ENCODE measurements at regions not wholly inside any gene's neighbourhood (a gene's known extent, or its start where the extent isn't known, plus 50 kb on each side); places are given as distances from the start of the nearest gene placed in this dataset.
A peak's percentile ranks its signal among the peaks of the same experiment; 100 is the strongest.

DNA sequence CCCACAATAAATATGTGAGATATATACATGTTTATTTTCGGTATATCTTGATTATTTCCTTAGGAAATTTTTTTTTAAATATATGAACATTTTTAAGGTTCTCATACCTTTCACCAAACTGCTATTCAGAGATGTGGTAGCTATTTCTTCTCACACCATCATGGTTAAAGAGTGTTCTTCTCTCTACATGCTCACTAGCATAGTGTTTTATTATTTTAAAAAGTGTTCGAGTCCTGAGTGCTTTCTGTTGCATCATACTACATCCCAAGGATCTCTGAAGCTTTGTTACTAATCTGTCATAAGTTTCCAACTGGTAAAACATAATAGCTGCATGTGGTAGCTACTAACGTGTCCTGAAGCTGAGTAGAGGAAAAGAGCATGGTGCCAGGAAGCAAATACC, 177.4 kb upstream of the GLRA1 start:
- Histone ChIP-seq H3K4me1 (ENCODE audit: control insufficient read depth in 1 of 2, insufficient read depth in 2 of 2, low read length in 2 of 2) (no peaks in the 10 kb centered on the region), H2BK12ac (ENCODE audit: low read length) (no peak overlapping the region), H3K79me2 (ENCODE audit: control insufficient read depth, insufficient read depth, low read length, poor library complexity) (no peaks in the 10 kb centered on the region), H3K27me3 (ENCODE audit: insufficient read depth, low read length) (no peaks in the 10 kb centered on the region), H3K9ac (ENCODE audit: low read length) (peak overlapping the region; percentile 56), H3K36me3 (ENCODE audit: control insufficient read depth in 1 of 2, insufficient read depth in 2 of 2, low read length in 2 of 2) (no peaks in the 10 kb centered on the region), H3K18ac (ENCODE audit: low read length) (no peak overlapping the region), H3K4me3 (ENCODE audit: low read depth, low read length) (no peak overlapping the region), H3K9me3 (ENCODE audit: insufficient read depth, low read depth, low read length) (no peaks in the 10 kb centered on the region), H4K12ac (ENCODE audit: low read depth, low read length) (no peak overlapping the region), H3K14ac (ENCODE audit: low read length) (no peak overlapping the region), H4K91ac (ENCODE audit: low read depth, low read length) (no peak overlapping the region), H3K27ac (ENCODE audit: low read depth, low read length) (no peak overlapping the region), H3K4me2 (ENCODE audit: low read length) (no peak overlapping the region), H2AK5ac (ENCODE audit: low read length) (no peak overlapping the region), H3K79me1 (ENCODE audit: low read length) (no peaks in the 10 kb centered on the region), H2BK5ac (ENCODE audit: low read depth, low read length, poor library complexity) (no peak overlapping the region), H3K23ac (ENCODE audit: low read length) (no peak overlapping the region), H2BK120ac (ENCODE audit: insufficient read depth, low read length, poor library complexity) (no peak overlapping the region), H4K8ac (ENCODE audit: low read depth, low read length) (no peak overlapping the region), H2AFZ (ENCODE audit: insufficient read depth, low read length, poor library complexity) (no peak overlapping the region), H3K4ac (ENCODE audit: low read depth, low read length) (no peak overlapping the region)
- whole genome bisulfite sequencing (ENCODE audit: extremely low coverage, insufficient coverage, insufficient read length): no CpG with 5 or more reads among the region's 3 CpGs
- no peak for DNase-seq

DNA sequence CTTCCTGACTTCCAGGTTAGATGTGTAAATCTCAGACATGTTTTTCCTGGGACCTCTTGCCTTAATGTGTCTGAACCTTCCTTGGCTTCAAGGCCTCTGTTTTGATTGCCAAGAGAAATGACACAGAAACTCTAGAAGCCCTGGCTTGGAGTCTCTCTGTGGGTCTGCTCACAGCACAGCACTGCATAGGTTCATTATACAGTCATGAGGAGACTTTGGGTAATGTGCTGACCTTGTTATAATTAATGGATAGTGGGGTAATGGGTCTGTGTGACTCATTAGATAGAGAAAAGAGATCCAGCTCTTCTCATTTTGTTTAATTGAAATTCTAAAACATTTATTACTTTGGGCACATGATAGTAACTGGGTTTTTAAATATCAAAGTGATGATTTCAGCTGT, 175.8 kb upstream of the GLRA1 start:
- no peak overlapping the region for H3K4me3 ChIP-seq (ENCODE audit: low read depth, low read length)
- no peak overlapping the region for H2BK120ac ChIP-seq (ENCODE audit: insufficient read depth, low read length, poor library complexity)

DNA sequence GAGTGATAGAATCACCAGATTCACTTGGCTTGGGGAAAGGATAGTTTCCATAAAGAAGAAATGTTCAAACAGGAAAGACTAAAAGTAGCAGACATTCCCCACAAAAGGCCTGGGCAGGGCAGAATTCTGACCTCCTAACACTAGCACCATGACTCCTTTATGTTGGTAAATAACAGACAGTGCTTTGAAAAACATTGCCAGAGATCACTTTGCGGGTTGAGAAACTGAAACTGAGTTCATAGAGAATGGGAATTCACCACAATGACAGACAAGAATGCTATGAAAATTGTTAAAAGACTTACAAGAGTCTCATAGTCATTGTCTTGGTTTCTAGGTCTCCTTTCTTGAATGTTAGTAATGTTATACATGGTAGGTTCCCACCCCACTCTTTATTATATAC, 172.5 kb upstream of the GLRA1 start:
- Histone ChIP-seq H2AFZ (ENCODE audit: insufficient read depth, low read length, poor library complexity) (no peak overlapping the region), H3K14ac (ENCODE audit: low read length) (no peak overlapping the region), H3K36me3 (ENCODE audit: control insufficient read depth in 1 of 2, insufficient read depth in 2 of 2, low read length in 2 of 2) (no peaks in the 10 kb centered on the region), H3K4me3 (ENCODE audit: low read depth, low read length) (no peak overlapping the region), H3K79me2 (ENCODE audit: control insufficient read depth, insufficient read depth, low read length, poor library complexity) (no peaks in the 10 kb centered on the region), H3K4ac (ENCODE audit: low read depth, low read length) (no peak overlapping the region), H2AK5ac (ENCODE audit: low read length) (no peak overlapping the region), H2BK120ac (ENCODE audit: insufficient read depth, low read length, poor library complexity) (no peak overlapping the region), H3K9me3 (ENCODE audit: insufficient read depth, low read depth, low read length) (no peaks in the 10 kb centered on the region), H4K12ac (ENCODE audit: low read depth, low read length) (no peak overlapping the region), H3K27ac (ENCODE audit: low read depth, low read length) (no peak overlapping the region), H3K79me1 (ENCODE audit: low read length) (no peaks in the 10 kb centered on the region), H3K23ac (ENCODE audit: low read length) (no peak overlapping the region), H3K4me2 (ENCODE audit: low read length) (no peak overlapping the region), H3K27me3 (ENCODE audit: insufficient read depth, low read length) (no peaks in the 10 kb centered on the region), H3K9ac (ENCODE audit: low read length) (no peak overlapping the region), H4K91ac (ENCODE audit: low read depth, low read length) (no peak overlapping the region), H2BK5ac (ENCODE audit: low read depth, low read length, poor library complexity) (no peak overlapping the region), H3K18ac (ENCODE audit: low read length) (no peak overlapping the region), H4K8ac (ENCODE audit: low read depth, low read length) (no peak overlapping the region), H2BK12ac (ENCODE audit: low read length) (no peak overlapping the region), H3K4me1 (ENCODE audit: control insufficient read depth in 1 of 2, insufficient read depth in 2 of 2, low read length in 2 of 2) (no peaks in the 10 kb centered on the region)
- DNase-seq: no peak
- no CpG with 5 or more reads among the region's 1 CpG for WGBS (ENCODE audit: extremely low coverage, insufficient coverage, insufficient read length)

More for the DNA sequence above, 175.8 kb upstream of the GLRA1 start:
- H2BK5ac ChIP-seq (ENCODE audit: low read depth, low read length, poor library complexity): no peak overlapping the region
- H3K18ac ChIP-seq (ENCODE audit: low read length): no peak overlapping the region
- DNase-seq: no peak
- H3K9ac ChIP-seq (ENCODE audit: low read length): no peak overlapping the region
- no peak overlapping the region for H3K27ac ChIP-seq (ENCODE audit: low read depth, low read length)
- H3K27me3 ChIP-seq (ENCODE audit: insufficient read depth, low read length): no peaks in the 10 kb centered on the region
- no peak overlapping the region for H3K14ac ChIP-seq (ENCODE audit: low read length)
- no peak overlapping the region for H3K4ac ChIP-seq (ENCODE audit: low read depth, low read length)
- H3K4me2 ChIP-seq (ENCODE audit: low read length): no peak overlapping the region
- no peak overlapping the region for H3K23ac ChIP-seq (ENCODE audit: low read length)
- H3K79me1 ChIP-seq (ENCODE audit: low read length): no peaks in the 10 kb centered on the region
- H4K91ac ChIP-seq (ENCODE audit: low read depth, low read length): no peak overlapping the region
- no peak overlapping the region for H2BK12ac ChIP-seq (ENCODE audit: low read length)
- H2AK5ac ChIP-seq (ENCODE audit: low read length): no peak overlapping the region
- H2AFZ ChIP-seq (ENCODE audit: insufficient read depth, low read length, poor library complexity): no peak overlapping the region
- no peak overlapping the region for H4K8ac ChIP-seq (ENCODE audit: low read depth, low read length)
- no peaks in the 10 kb centered on the region for H3K4me1 ChIP-seq (ENCODE audit: control insufficient read depth in 1 of 2, insufficient read depth in 2 of 2, low read length in 2 of 2)
- H3K9me3 ChIP-seq (ENCODE audit: insufficient read depth, low read depth, low read length): no peaks in the 10 kb centered on the region
- no peak overlapping the region for H4K12ac ChIP-seq (ENCODE audit: low read depth, low read length)
- H3K79me2 ChIP-seq (ENCODE audit: control insufficient read depth, insufficient read depth, low read length, poor library complexity): no peaks in the 10 kb centered on the region
- H3K36me3 ChIP-seq (ENCODE audit: control insufficient read depth in 1 of 2, insufficient read depth in 2 of 2, low read length in 2 of 2): no peaks in the 10 kb centered on the region

DNA sequence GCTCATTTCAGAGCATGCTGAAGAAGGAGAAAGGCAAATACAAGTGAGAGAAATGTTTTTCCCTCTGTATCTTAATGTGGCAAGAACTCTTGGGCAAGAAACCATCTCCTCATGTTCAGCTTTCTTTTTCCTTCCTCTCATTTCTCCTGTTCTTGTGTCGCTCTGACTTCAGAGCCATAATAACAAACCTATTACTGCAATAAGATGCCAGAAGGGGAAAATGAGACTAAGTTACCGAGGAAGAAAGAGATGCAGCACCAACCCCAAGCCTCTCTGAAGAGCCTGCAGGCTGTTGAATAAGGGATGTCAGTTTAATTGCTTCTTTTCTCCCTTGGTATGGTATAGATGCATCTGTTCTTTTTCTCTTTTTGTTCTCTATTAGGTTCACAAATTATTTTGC, 170.1 kb upstream of the GLRA1 start:
- Histone ChIP-seq H3K14ac (ENCODE audit: low read length) (no peak overlapping the region), H3K79me2 (ENCODE audit: control insufficient read depth, insufficient read depth, low read length, poor library complexity) (no peaks in the 10 kb centered on the region), H2AK5ac (ENCODE audit: low read length) (no peak overlapping the region), H2AFZ (ENCODE audit: insufficient read depth, low read length, poor library complexity) (no peak overlapping the region), H3K36me3 (ENCODE audit: control insufficient read depth in 1 of 2, insufficient read depth in 2 of 2, low read length in 2 of 2) (no peaks in the 10 kb centered on the region), H2BK120ac (ENCODE audit: insufficient read depth, low read length, poor library complexity) (no peak overlapping the region), H4K12ac (ENCODE audit: low read depth, low read length) (no peak overlapping the region), H4K8ac (ENCODE audit: low read depth, low read length) (no peak overlapping the region), H3K4me1 (ENCODE audit: control insufficient read depth in 1 of 2, insufficient read depth in 2 of 2, low read length in 2 of 2) (no peaks in the 10 kb centered on the region), H3K4me2 (ENCODE audit: low read length) (no peak overlapping the region), H2BK12ac (ENCODE audit: low read length) (no peak overlapping the region), H3K79me1 (ENCODE audit: low read length) (no peaks in the 10 kb centered on the region), H4K91ac (ENCODE audit: low read depth, low read length) (no peak overlapping the region), H3K18ac (ENCODE audit: low read length) (no peak overlapping the region), H3K9me3 (ENCODE audit: insufficient read depth, low read depth, low read length) (no peaks in the 10 kb centered on the region), H3K4ac (ENCODE audit: low read depth, low read length) (no peak overlapping the region), H3K9ac (ENCODE audit: low read length) (no peak overlapping the region), H3K23ac (ENCODE audit: low read length) (no peak overlapping the region), H3K27ac (ENCODE audit: low read depth, low read length) (no peak overlapping the region), H3K4me3 (ENCODE audit: low read depth, low read length) (no peak overlapping the region), H2BK5ac (ENCODE audit: low read depth, low read length, poor library complexity) (no peak overlapping the region), H3K27me3 (ENCODE audit: insufficient read depth, low read length) (no peaks in the 10 kb centered on the region)
- WGBS (ENCODE audit: extremely low coverage, insufficient coverage, insufficient read length): no CpG with 5 or more reads among the region's 2 CpGs
- no peak for DNase-seq

DNA sequence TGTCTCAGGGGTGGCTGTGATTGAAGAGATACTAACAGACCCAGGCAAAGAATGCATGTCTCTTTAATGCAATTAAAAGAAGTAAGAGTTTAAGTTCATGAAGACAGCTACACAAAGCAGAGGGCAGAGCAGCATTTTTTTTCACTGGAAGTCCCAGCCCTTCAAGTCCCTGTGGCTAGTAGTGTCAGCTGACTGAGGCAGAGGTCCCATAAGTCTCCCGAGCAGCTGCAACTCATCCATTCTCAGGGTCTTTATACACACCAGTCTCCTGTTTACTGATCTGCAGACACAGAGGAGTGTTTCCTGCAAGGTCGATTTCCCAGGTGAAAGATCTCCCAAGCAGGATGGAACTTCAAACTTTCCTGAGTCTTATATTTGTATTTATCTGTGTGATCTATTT, 169.4 kb upstream of the GLRA1 start:
- Histone ChIP-seq H3K9ac (ENCODE audit: low read length) (no peak overlapping the region), H2BK12ac (ENCODE audit: low read length) (no peak overlapping the region), H4K8ac (ENCODE audit: low read depth, low read length) (no peak overlapping the region), H2AK5ac (ENCODE audit: low read length) (no peak overlapping the region), H3K4me2 (ENCODE audit: low read length) (no peak overlapping the region), H3K27ac (ENCODE audit: low read depth, low read length) (no peak overlapping the region), H4K12ac (ENCODE audit: low read depth, low read length) (no peak overlapping the region), H3K23ac (ENCODE audit: low read length) (no peak overlapping the region), H3K14ac (ENCODE audit: low read length) (no peak overlapping the region), H2AFZ (ENCODE audit: insufficient read depth, low read length, poor library complexity) (no peak overlapping the region), H3K4me3 (ENCODE audit: low read depth, low read length) (no peak overlapping the region), H4K91ac (ENCODE audit: low read depth, low read length) (no peak overlapping the region), H2BK120ac (ENCODE audit: insufficient read depth, low read length, poor library complexity) (no peak overlapping the region), H3K9me3 (ENCODE audit: insufficient read depth, low read depth, low read length) (no peaks in the 10 kb centered on the region), H3K79me1 (ENCODE audit: low read length) (no peaks in the 10 kb centered on the region), H3K36me3 (ENCODE audit: control insufficient read depth in 1 of 2, insufficient read depth in 2 of 2, low read length in 2 of 2) (no peaks in the 10 kb centered on the region), H3K79me2 (ENCODE audit: control insufficient read depth, insufficient read depth, low read length, poor library complexity) (no peaks in the 10 kb centered on the region), H3K4me1 (ENCODE audit: control insufficient read depth in 1 of 2, insufficient read depth in 2 of 2, low read length in 2 of 2) (no peaks in the 10 kb centered on the region), H3K27me3 (ENCODE audit: insufficient read depth, low read length) (no peaks in the 10 kb centered on the region), H2BK5ac (ENCODE audit: low read depth, low read length, poor library complexity) (no peak overlapping the region), H3K4ac (ENCODE audit: low read depth, low read length) (no peak overlapping the region), H3K18ac (ENCODE audit: low read length) (no peak overlapping the region)
- no CpG with 5 or more reads among the region's 2 CpGs for WGBS (ENCODE audit: extremely low coverage, insufficient coverage, insufficient read length)
- DNase-seq: no peak

Measured in trophoblast cell (in vitro differentiated cells and primary cell).